Inflammatory macrophage (primary cell): ENCODE measurements at regions not wholly inside any gene's neighbourhood (a gene's known extent, or its start where the extent isn't known, plus 50 kb on each side); places are given as distances from the start of the nearest gene placed in this dataset.

Experiments used
- DNase-seq, 2 donors: peaks; one replicate each; pipeline ENCODE4 v3.0.0-alpha.2; 2020 to 2022

GRCh38 chr2:8418721-8419120, 263.1 kb upstream of the ID2 start:
- DNase-seq: no peak

GRCh38 chr2:8421658-8422449, 260.0 kb upstream of the ID2 start:
- peak; percentile 25 to 26 for DNase-seq

- DNase-seq: no peak
These were observed 259.4 kb upstream of the ID2 start for GRCh38 chr2:8422450-8422800.

- no peak for DNase-seq
These were observed 256.6 kb upstream of the ID2 start for GRCh38 chr2:8424997-8425900.

- DNase-seq: peak in 1 of 2 donors; percentile 45
These were observed 255.3 kb upstream of the ID2 start for GRCh38 chr2:8426550-8426949.

GRCh38 chr2:8427211-8427610, 254.6 kb upstream of the ID2 start:
- DNase-seq: no peak

GRCh38 chr2:8430628-8431027, 251.2 kb upstream of the ID2 start:
- DNase-seq: no peak

GRCh38 chr2:8431446-8432125, 250.3 kb upstream of the ID2 start:
- DNase-seq: no peak

- DNase-seq: no peak
These were observed 249.0 kb upstream of the ID2 start for GRCh38 chr2:8432706-8433336.

- DNase-seq: peak in 1 of 2 donors; percentile 29
These were observed 248.5 kb upstream of the ID2 start for GRCh38 chr2:8433390-8433789.

- peak in 1 of 2 donors; percentile 6 for DNase-seq
These were observed 246.2 kb upstream of the ID2 start for GRCh38 chr2:8435608-8436007.

GRCh38 chr2:8436585-8436984, 245.3 kb upstream of the ID2 start:
- no peak for DNase-seq

GRCh38 chr2:8437228-8437948, 244.5 kb upstream of the ID2 start:
- no peak for DNase-seq

- no peak for DNase-seq
These were observed 243.9 kb upstream of the ID2 start for GRCh38 chr2:8437949-8438400.

GRCh38 chr2:8438476-8438875, 243.4 kb upstream of the ID2 start:
- peak; percentile 78 to 84 for DNase-seq

- no peak for DNase-seq
These were observed 242.9 kb upstream of the ID2 start for GRCh38 chr2:8438996-8439395.

GRCh38 chr2:8440029-8440778, 241.7 kb upstream of the ID2 start:
- DNase-seq: no peak

- no peak for DNase-seq
These were observed 240.5 kb upstream of the ID2 start for GRCh38 chr2:8441371-8441770.

GRCh38 chr2:8441986-8442385, 239.9 kb upstream of the ID2 start:
- DNase-seq: peak; percentile 44 to 63

- no peak for DNase-seq
These were observed 238.9 kb upstream of the ID2 start for GRCh38 chr2:8442833-8443486.

GRCh38 chr2:8445580-8445979, 236.3 kb upstream of the ID2 start:
- DNase-seq: no peak
